ENCODE measurements at regions not wholly inside any gene's neighbourhood (a gene's known extent, or its start where the extent isn't known, plus 50 kb on each side); places are given as distances from the start of the nearest gene placed in this dataset.

- Mint-ChIP-seq H3K27me3 (ENCODE audit: unreplicated experiment) (no peaks in the 10 kb centered on the region), H3K4me3 (ENCODE audit: unreplicated experiment) (no peak overlapping the region), H3K4me1 (ENCODE audit: low read depth, unreplicated experiment) (no peaks in the 10 kb centered on the region), H3K36me3 (ENCODE audit: unreplicated experiment) (no peaks in the 10 kb centered on the region), H3K27ac (ENCODE audit: unreplicated experiment) (no peak overlapping the region), H3K9me3 (ENCODE audit: unreplicated experiment) (peaks cover 1% of the 10 kb centered on the region)
- no peak for DNase-seq
- no peak for TF ChIP-seq CTCF (IDR thresholded peaks at IDR 0.05; ENCODE audit: partially characterized antibody, unreplicated experiment)
Observed at GRCh38 chr5:109584986-109585599, 104.6 kb upstream of the MAN2A1 start.

- no peak overlapping the region for H3K27ac Mint-ChIP-seq (ENCODE audit: unreplicated experiment)
- H3K36me3 Mint-ChIP-seq (ENCODE audit: unreplicated experiment): peaks cover 5% of the 10 kb centered on the region
- DNase-seq: no peak
- no peak for TF ChIP-seq CTCF (IDR thresholded peaks at IDR 0.05; ENCODE audit: partially characterized antibody, unreplicated experiment)
- H3K4me3 Mint-ChIP-seq (ENCODE audit: unreplicated experiment): no peak overlapping the region
- no peaks in the 10 kb centered on the region for H3K4me1 Mint-ChIP-seq (ENCODE audit: low read depth, unreplicated experiment)
- H3K9me3 Mint-ChIP-seq (ENCODE audit: unreplicated experiment): peaks cover 5% of the 10 kb centered on the region
- H3K27me3 Mint-ChIP-seq (ENCODE audit: unreplicated experiment): no peaks in the 10 kb centered on the region
Observed at GRCh38 chr5:109580225-109580624, 109.5 kb upstream of the MAN2A1 start.

GRCh38 chr5:109575506-109575905, 114.2 kb upstream of the MAN2A1 start:
- H3K27ac Mint-ChIP-seq (ENCODE audit: unreplicated experiment): no peak overlapping the region
- H3K9me3 Mint-ChIP-seq (ENCODE audit: unreplicated experiment): peaks cover 4% of the 10 kb centered on the region
- no peak overlapping the region for H3K4me3 Mint-ChIP-seq (ENCODE audit: unreplicated experiment)
- no peaks in the 10 kb centered on the region for H3K4me1 Mint-ChIP-seq (ENCODE audit: low read depth, unreplicated experiment)
- peaks cover 5% of the 10 kb centered on the region for H3K36me3 Mint-ChIP-seq (ENCODE audit: unreplicated experiment)
- TF ChIP-seq CTCF (IDR thresholded peaks at IDR 0.05; ENCODE audit: partially characterized antibody, unreplicated experiment): no peak
- no peaks in the 10 kb centered on the region for H3K27me3 Mint-ChIP-seq (ENCODE audit: unreplicated experiment)
- DNase-seq: no peak

- TF ChIP-seq CTCF (IDR thresholded peaks at IDR 0.05; ENCODE audit: partially characterized antibody, unreplicated experiment): no peak
- no peak overlapping the region for H3K27ac Mint-ChIP-seq (ENCODE audit: unreplicated experiment)
- H3K27me3 Mint-ChIP-seq (ENCODE audit: unreplicated experiment): no peaks in the 10 kb centered on the region
- H3K36me3 Mint-ChIP-seq (ENCODE audit: unreplicated experiment): peaks cover 5% of the 10 kb centered on the region
- H3K4me1 Mint-ChIP-seq (ENCODE audit: low read depth, unreplicated experiment): no peaks in the 10 kb centered on the region
- no peak for DNase-seq
- no peak overlapping the region for H3K4me3 Mint-ChIP-seq (ENCODE audit: unreplicated experiment)
- H3K9me3 Mint-ChIP-seq (ENCODE audit: unreplicated experiment): peaks cover 4% of the 10 kb centered on the region
Observed at GRCh38 chr5:109574985-109575384, 114.7 kb upstream of the MAN2A1 start.

- TF ChIP-seq CTCF (IDR thresholded peaks at IDR 0.05; ENCODE audit: partially characterized antibody, unreplicated experiment): no peak
- Mint-ChIP-seq H3K27ac (ENCODE audit: unreplicated experiment) (no peak overlapping the region), H3K4me3 (ENCODE audit: unreplicated experiment) (no peak overlapping the region), H3K9me3 (ENCODE audit: unreplicated experiment) (peaks cover 4% of the 10 kb centered on the region), H3K4me1 (ENCODE audit: low read depth, unreplicated experiment) (no peaks in the 10 kb centered on the region), H3K36me3 (ENCODE audit: unreplicated experiment) (peaks cover 5% of the 10 kb centered on the region), H3K27me3 (ENCODE audit: unreplicated experiment) (no peaks in the 10 kb centered on the region)
- DNase-seq: no peak
Observed at GRCh38 chr5:109573766-109574165, 116.0 kb upstream of the MAN2A1 start.
